ENCODE measurements at regions not wholly inside any gene's neighbourhood (a gene's known extent, or its start where the extent isn't known, plus 50 kb on each side); places are given as distances from the start of the nearest gene placed in this dataset.

GRCh38 chr4:37740546-37740945 lies 54.4 kb upstream of the RELL1 start:
- no peaks in the 10 kb centered on the region for H3K9me3 ChIP-seq
- H3K27ac ChIP-seq, result no peak overlapping the region
- H3K4me1 ChIP-seq, result no peaks in the 10 kb centered on the region
- TF ChIP-seq POLR2AphosphoS5 (IDR thresholded peaks at IDR 0.05) (no peak), POLR2A (IDR thresholded peaks at IDR 0.05) (no peak), CTCF (IDR thresholded peaks at IDR 0.05) (no peak), EP300 (IDR thresholded peaks at IDR 0.05) (no peak)
- H3K27me3 ChIP-seq, result no peaks in the 10 kb centered on the region
- no peak for DNase-seq
- no peaks in the 10 kb centered on the region for H3K36me3 ChIP-seq
- intact Hi-C loops (cut with DNase I; ENCODE audit: low total_unique reads), result no loop called here
- no peak overlapping the region for H3K4me3 ChIP-seq
- WGBS, 5 donors, result 40 to 66% (median 44%) methylated on average over 5 of the region's 5 CpGs

DNA sequence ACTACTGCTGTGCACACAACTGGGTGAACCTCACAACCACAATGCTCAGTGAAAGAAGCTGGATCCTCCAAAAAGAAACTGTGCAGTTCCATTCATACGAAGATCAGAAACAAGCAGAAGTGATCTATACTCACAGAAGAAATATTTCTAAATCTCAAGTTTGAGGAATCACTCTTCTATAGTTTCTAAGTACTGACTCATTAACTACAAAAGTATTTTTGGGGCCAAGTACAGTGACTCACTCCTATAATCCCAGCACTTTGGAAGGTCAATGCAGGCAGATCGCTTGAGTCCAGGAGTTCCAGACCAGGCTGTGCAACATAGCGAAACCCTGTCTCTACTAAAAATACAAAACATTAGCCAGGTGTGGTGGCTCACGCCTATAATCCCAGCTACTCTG lies 51.3 kb upstream of the RELL1 start:
- H3K4me1 ChIP-seq, result no peaks in the 10 kb centered on the region
- no peaks in the 10 kb centered on the region for H3K9me3 ChIP-seq
- no peak overlapping the region for H3K27ac ChIP-seq
- 86 to 94% (median 94%) methylated on average over 4 of the region's 4 CpGs for WGBS, 5 donors
- TF ChIP-seq EP300 (IDR thresholded peaks at IDR 0.05) (no peak), POLR2A (IDR thresholded peaks at IDR 0.05) (no peak), CTCF (IDR thresholded peaks at IDR 0.05) (no peak)
- H3K27me3 ChIP-seq, result no peaks in the 10 kb centered on the region
- H3K36me3 ChIP-seq, result no peaks in the 10 kb centered on the region
- intact Hi-C loops (cut with DNase I; ENCODE audit: low total_unique reads), result no loop called here
- H3K4me3 ChIP-seq, result no peak overlapping the region
- DNase-seq, result no peak

All from stomach (tissue), 8 donors.